CD4-positive, alpha-beta T cell (primary cell): ENCODE measurements at regions not wholly inside any gene's neighbourhood (a gene's known extent, or its start where the extent isn't known, plus 50 kb on each side); places are given as distances from the start of the nearest gene placed in this dataset.

Experiments used
- ATAC-seq: fragments of 200-7000 bp; cut with Tn5 transposase; one replicate; pipeline ENCODE4 v1.10.0; 2022; ENCODE audit warnings: mild to moderate bottlenecking; ENCODE audit not compliant: poor library complexity
- CTCF ChIA-PET: fragments of 350-600 bp; sonication (Branson Sonifier 250); formaldehyde crosslinking; loops from one replicate; lab custom pipeline; 2021; ENCODE audit warnings: antibody characterized with exemption, inconsistent platforms; lab: Charles Lee
- POLR2A ChIA-PET: fragments of 350-600 bp; sonication (Branson Sonifier 250); formaldehyde crosslinking; loops from one replicate; lab custom pipeline; 2021; ENCODE audit warnings: antibody characterized with exemption, inconsistent platforms; lab: Charles Lee
- DNase-seq, 14 experiments: peaks; one replicate each; pipeline ENCODE4 v3.0.0-alpha.2; 2013 to 2020; ENCODE audit warnings: mixed read lengths in 2 of 14
- H3K27ac ChIP-seq, 2 donors: one replicate each; pipeline versions ENCODE4 v1.5.1 to v1.7.0; 2013; ENCODE audit warnings: low read length in 2 of 2, low read depth in 1 of 2, mild to moderate bottlenecking in 1 of 2
- H3K27me3 ChIP-seq, 2 experiments: 1 replicate in 1 of 2; 2 replicates in 1 of 2; pipeline versions ENCODE4 v1.6.1 to v1.7.0; 2013; ENCODE audit warnings: low read length in 2 of 2, control low read depth in 1 of 2, mild to moderate bottlenecking in 1 of 2, moderate library complexity in 1 of 2; ENCODE audit not compliant: insufficient read depth in 2 of 2, control insufficient read depth in 1 of 2
- H3K36me3 ChIP-seq: one replicate; pipeline ENCODE4 v1.6.1; 2013; ENCODE audit warnings: low read length, control low read depth; ENCODE audit not compliant: insufficient read depth
- H3K4me1 ChIP-seq: one replicate; pipeline ENCODE4 v1.6.1; 2013; ENCODE audit warnings: low read length, control low read depth; ENCODE audit not compliant: insufficient read depth
- H3K4me3 ChIP-seq: one replicate; pipeline ENCODE4 v1.5.1; 2013; ENCODE audit warnings: mild to moderate bottlenecking, low read length, moderate library complexity
- H3K9me3 ChIP-seq, 2 experiments: 1 replicate in 1 of 2; 2 replicates in 1 of 2; pipeline versions ENCODE4 v1.6.1 to v1.7.0; 2013; ENCODE audit warnings: low read length in 2 of 2, mild to moderate bottlenecking in 2 of 2, control low read depth in 1 of 2, moderate library complexity in 1 of 2; ENCODE audit not compliant: control insufficient read depth in 1 of 2, insufficient read depth in 1 of 2
- H3K27ac Mint-ChIP-seq: one replicate; pipeline ENCODE4 v1.8.0; 2020; ENCODE audit warnings: mixed read lengths
- H3K27me3 Mint-ChIP-seq: one replicate; pipeline ENCODE4 v1.8.0; 2021; ENCODE audit warnings: mixed read lengths
- H3K36me3 Mint-ChIP-seq: one replicate; pipeline ENCODE4 v1.8.0; 2021; ENCODE audit warnings: low read depth, mixed read lengths
- H3K4me1 Mint-ChIP-seq: one replicate; pipeline ENCODE4 v1.8.0; 2021; ENCODE audit warnings: low read depth, mixed read lengths
- H3K4me3 Mint-ChIP-seq: one replicate; pipeline ENCODE4 v1.8.0; 2020; ENCODE audit warnings: mild to moderate bottlenecking, mixed read lengths
- H3K9me3 Mint-ChIP-seq: one replicate; pipeline ENCODE4 v1.8.0; 2020; ENCODE audit warnings: mixed read lengths
- CTCF ChIP-seq: fragments of 200-600 bp; IDR thresholded peaks from one replicate; pipeline ENCODE4 v1.8.0; 2022; ENCODE audit warnings: antibody characterized with exemption, mild to moderate bottlenecking
- intact Hi-C, 2 experiments: fragments of 100-400 bp; cut with DNase I in 1 of 2; cut with micrococcal nuclease in 1 of 2; formaldehyde crosslinking; loops; one replicate each; pipeline versions ENCODE4 v1.15.1 to v1.9.0; 2023 to 2025; cut with DNase I, micrococcal nuclease

GRCh38 chr6:6890400-6890858 lies 217.3 kb upstream of the RREB1 start:
- no peaks in the 10 kb centered on the region for H3K9me3 Mint-ChIP-seq
- H3K4me3 ChIP-seq = no peak overlapping the region
- H3K36me3 Mint-ChIP-seq = no peaks in the 10 kb centered on the region
- H3K27me3 ChIP-seq = no peaks in the 10 kb centered on the region
- no peaks in the 10 kb centered on the region for H3K27me3 Mint-ChIP-seq
- no peak overlapping the region for H3K27ac ChIP-seq
- no peaks in the 10 kb centered on the region for H3K4me1 ChIP-seq
- CTCF ChIA-PET = no interaction called here
- H3K9me3 ChIP-seq = no peaks in the 10 kb centered on the region
- no peak for DNase-seq
- no peak overlapping the region for H3K4me3 Mint-ChIP-seq
- intact Hi-C loops = no loop called here
- no peak overlapping the region for H3K27ac Mint-ChIP-seq
- POLR2A ChIA-PET = no interaction called here
- H3K4me1 Mint-ChIP-seq = no peaks in the 10 kb centered on the region
- H3K36me3 ChIP-seq = no peaks in the 10 kb centered on the region
- ATAC-seq = no peak
- no peak for TF ChIP-seq CTCF

GRCh38 chr6:6891125-6891721 lies 216.5 kb upstream of the RREB1 start:
- H3K4me3 ChIP-seq = no peak overlapping the region
- no peaks in the 10 kb centered on the region for H3K27me3 ChIP-seq
- no peak for DNase-seq
- no peak for TF ChIP-seq CTCF
- H3K9me3 Mint-ChIP-seq = no peaks in the 10 kb centered on the region
- CTCF ChIA-PET = no interaction called here
- H3K36me3 Mint-ChIP-seq = no peaks in the 10 kb centered on the region
- no peak overlapping the region for H3K27ac ChIP-seq
- intact Hi-C loops = no loop called here
- H3K9me3 ChIP-seq = no peaks in the 10 kb centered on the region
- H3K4me1 ChIP-seq = no peaks in the 10 kb centered on the region
- no peak for ATAC-seq
- no peak overlapping the region for H3K4me3 Mint-ChIP-seq
- no peaks in the 10 kb centered on the region for H3K27me3 Mint-ChIP-seq
- no peak overlapping the region for H3K27ac Mint-ChIP-seq
- H3K36me3 ChIP-seq = no peaks in the 10 kb centered on the region
- H3K4me1 Mint-ChIP-seq = no peaks in the 10 kb centered on the region
- POLR2A ChIA-PET = no interaction called here

GRCh38 chr6:6891949-6892461 lies 215.8 kb upstream of the RREB1 start:
- Histone ChIP-seq H3K4me3 (no peak overlapping the region), H3K9me3 (no peaks in the 10 kb centered on the region), H3K4me1 (no peaks in the 10 kb centered on the region), H3K27ac (no peak overlapping the region), H3K36me3 (no peaks in the 10 kb centered on the region), H3K27me3 (no peaks in the 10 kb centered on the region)
- no peak for ATAC-seq
- POLR2A ChIA-PET = no interaction called here
- H3K4me1 Mint-ChIP-seq = no peaks in the 10 kb centered on the region
- TF ChIP-seq CTCF = no peak
- CTCF ChIA-PET = no interaction called here
- H3K27ac Mint-ChIP-seq = no peak overlapping the region
- intact Hi-C loops = no loop called here
- peak in 2 of 14 experiments; percentile 25 to 40 for DNase-seq
- no peaks in the 10 kb centered on the region for H3K36me3 Mint-ChIP-seq
- no peak overlapping the region for H3K4me3 Mint-ChIP-seq
- no peaks in the 10 kb centered on the region for H3K27me3 Mint-ChIP-seq
- no peaks in the 10 kb centered on the region for H3K9me3 Mint-ChIP-seq
